GM20000 (cell line): ENCODE measurements at regions not wholly inside any gene's neighbourhood (a gene's known extent, or its start where the extent isn't known, plus 50 kb on each side); places are given as distances from the start of the nearest gene placed in this dataset.

ENCODE experiments used
- DNase-seq: peaks from one replicate; pipeline ENCODE4 v3.0.0; 2012; ENCODE audit warnings: low spot score
- TF ChIP-seq, protein P1 (sequence below): IDR thresholded peaks from 2 replicates; pipeline ENCODE4 v1.5.1; 2012; ENCODE audit warnings: mild to moderate bottlenecking, control low read depth; ENCODE audit errors: extremely low read depth, missing control alignments

DNA sequence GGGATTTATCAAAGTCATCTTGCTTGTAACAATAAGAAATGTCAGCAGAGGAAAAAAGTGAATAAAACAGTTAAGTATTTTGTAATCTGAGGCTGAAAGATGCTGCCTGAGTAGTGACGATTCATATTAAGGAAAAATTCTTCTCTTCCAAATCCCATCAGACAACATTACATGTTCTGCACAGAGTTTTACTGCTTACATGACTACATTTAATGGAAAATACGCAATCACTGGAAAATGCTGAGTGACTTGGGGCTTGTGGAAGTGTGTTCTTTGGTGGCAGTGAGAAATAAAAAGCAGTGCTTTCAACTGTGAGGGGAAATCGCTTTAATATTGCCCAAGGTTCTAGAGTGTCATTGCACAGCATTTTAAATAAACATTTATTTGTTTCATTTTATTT lies 1025.2 kb upstream of the GOT2 start:
- no peak for DNase-seq
- TF ChIP-seq, protein P1, sequence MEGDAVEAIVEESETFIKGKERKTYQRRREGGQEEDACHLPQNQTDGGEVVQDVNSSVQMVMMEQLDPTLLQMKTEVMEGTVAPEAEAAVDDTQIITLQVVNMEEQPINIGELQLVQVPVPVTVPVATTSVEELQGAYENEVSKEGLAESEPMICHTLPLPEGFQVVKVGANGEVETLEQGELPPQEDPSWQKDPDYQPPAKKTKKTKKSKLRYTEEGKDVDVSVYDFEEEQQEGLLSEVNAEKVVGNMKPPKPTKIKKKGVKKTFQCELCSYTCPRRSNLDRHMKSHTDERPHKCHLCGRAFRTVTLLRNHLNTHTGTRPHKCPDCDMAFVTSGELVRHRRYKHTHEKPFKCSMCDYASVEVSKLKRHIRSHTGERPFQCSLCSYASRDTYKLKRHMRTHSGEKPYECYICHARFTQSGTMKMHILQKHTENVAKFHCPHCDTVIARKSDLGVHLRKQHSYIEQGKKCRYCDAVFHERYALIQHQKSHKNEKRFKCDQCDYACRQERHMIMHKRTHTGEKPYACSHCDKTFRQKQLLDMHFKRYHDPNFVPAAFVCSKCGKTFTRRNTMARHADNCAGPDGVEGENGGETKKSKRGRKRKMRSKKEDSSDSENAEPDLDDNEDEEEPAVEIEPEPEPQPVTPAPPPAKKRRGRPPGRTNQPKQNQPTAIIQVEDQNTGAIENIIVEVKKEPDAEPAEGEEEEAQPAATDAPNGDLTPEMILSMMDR, result no peak

DNA sequence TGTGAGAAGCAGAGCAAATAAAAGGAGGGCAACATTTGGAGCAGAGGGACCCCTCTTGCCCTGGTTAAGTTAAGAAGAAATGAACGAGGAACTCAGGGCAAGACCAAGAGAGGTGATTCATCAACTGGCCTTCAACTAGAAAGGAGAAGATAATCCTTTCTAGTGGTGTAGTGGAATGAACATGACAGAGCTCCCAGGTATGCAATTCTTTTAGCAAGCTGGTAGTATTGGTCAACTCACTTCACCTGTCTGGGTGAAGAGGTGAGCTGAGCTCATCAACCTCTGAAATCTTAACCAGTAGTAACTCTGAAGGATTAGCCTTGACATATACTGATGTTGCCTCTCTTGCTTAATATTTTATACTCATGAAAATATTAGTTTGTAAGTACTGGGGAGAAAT lies 1024.7 kb upstream of the GOT2 start:
- TF ChIP-seq, protein P1, result no peak
- no peak for DNase-seq

DNA sequence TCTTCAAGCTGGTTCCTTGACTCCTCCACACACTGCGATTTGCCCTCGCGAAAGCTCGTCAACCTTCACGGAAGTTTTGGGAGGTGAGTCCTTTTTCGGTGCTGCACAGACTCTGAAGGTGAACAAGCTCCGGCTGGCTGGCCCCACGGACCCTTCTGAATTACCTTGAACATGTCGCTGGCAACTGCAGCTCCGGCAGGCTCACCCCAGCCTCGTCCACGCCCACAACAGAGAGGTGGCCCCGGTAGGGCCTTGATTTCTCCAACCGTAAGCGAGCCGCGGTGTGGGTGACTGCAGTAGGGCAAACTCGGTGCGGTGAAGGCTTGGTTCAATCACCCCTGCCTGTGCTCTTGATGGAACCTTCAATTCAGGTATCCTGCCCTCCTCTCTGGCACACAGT lies 1020.7 kb upstream of the GOT2 start:
- no peak for DNase-seq
- TF ChIP-seq, protein P1, result no peak

DNA sequence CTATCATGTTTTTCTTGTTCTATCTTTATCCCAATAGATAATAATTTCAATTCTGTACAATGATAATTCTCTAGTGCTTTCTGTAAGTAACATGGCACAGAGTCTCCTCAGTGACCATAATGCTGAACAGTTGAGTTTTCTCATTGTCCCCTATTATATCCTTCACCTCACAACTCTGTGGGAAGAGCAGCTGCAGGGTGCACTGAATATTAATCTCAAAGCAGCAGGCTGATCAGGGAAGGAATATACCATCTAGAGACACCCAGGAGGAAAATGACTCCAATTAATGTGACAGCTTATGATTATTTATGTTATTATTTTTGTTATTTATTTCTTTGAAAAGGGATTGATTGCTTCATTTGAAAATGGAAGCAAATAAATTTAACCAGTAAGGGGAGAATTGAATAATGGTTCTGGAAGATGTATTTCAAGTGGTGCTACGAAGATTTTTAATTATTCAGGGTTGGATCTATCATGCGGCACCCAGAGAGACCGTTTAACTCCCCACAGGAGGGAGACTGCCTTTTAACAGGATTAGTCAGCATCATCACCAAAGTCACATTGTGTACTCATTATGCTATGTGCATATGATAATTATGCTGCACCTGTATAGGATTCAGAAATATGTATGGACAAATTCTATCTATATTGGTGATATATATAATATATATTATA lies 1015.7 kb upstream of the GOT2 start:
- TF ChIP-seq, protein P1, result no peak
- no peak for DNase-seq

DNA sequence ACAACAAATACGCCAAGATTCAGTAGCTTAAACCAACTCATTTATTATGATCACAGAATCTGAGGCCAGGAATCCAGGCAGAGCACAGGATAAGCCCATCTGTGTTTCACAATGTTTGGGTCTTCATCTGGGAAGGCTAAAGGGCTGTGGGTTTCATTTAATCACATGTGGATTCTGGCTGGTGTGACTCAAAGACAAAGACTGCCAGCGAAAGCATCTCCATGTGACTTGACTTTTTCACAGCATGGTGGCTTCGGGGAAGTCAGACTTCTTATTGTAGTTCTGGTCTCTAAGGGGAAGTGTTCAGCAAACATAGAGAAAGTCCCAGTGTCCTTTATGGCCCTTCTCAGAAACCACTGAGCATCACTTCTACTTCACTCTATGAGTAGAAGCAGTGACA lies 1014.4 kb upstream of the GOT2 start:
- no peak for DNase-seq
- TF ChIP-seq, protein P1, result no peak

DNA sequence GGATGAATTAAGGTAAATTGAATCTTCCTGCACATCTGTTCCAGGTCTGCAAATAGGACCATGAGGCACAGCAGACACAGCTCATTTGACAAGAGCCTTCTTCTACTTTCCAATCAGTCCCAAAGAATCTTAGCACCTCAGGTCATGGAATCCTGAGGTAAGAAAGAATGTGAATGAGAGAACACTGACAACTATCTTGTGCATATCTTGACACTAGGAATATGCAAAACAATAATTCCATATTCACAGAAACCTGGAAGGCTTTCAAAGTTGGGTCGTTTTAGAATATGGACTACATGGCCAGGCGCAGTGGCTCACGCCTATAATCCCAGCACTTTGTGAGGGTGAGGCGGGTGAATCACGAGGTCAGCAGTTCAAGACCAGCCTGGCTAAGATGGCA lies 1009.4 kb upstream of the GOT2 start:
- no peak for DNase-seq
- TF ChIP-seq, protein P1, result no peak

DNA sequence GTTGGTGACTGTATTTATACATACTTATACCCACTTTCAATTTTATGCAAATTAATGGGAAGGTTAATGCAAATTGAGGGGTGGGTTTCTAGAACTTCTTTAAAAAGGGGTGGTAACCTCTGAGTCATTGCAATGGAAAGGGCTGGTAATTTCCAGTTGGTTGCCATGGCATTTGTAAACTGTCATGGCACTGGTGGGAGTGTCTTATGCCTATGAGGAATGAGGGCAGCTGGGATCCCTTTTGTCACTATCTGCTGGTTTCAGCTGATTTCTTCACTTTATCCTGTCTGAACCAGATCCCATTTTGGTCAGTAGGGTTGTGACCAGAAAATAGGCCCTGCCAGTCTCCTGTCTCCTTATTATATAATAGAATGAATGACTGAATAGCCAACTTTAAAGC lies 1006.7 kb upstream of the GOT2 start:
- no peak for DNase-seq
- TF ChIP-seq, protein P1, result no peak
